ENCODE measurements at regions not wholly inside any gene's neighbourhood (a gene's known extent, or its start where the extent isn't known, plus 50 kb on each side); places are given as distances from the start of the nearest gene placed in this dataset.
A peak's percentile ranks its signal among the peaks of the same experiment; 100 is the strongest.
"Not testable (repeated sequence)": the region's sequence is repeated elsewhere in the genome, so short reads cannot be mapped to it uniquely, and the experiment has no call there.

- DNase-seq, result no peak
Measured at GRCh38 chr10:131534836-131535235, 223.3 kb upstream of the TCERG1L start.

DNA sequence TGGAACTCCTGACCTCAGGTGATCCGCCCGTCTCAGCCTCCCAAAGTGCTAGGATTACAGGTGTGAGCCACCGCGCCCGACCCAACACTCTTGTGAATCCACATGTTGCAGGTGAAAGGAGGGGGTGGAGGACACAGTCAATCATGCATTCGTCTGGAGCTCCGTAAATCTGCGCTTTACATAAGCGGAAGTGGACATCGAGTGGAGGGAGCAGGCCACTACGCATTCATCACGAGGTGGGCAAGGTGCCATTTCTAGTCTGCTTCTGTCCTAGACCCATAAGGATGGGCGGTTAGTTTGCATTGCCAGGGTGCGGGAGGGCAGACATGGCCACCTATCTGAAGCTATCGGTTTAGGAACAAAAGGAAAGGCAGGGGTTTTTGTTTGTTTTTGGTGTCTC is 225.2 kb upstream of the TCERG1L start:
- no peak for DNase-seq

- DNase-seq, result no peak
Measured at GRCh38 chr10:131537281-131537680, 225.8 kb upstream of the TCERG1L start.

GRCh38 chr10:131544495-131544894 is 233.0 kb upstream of the TCERG1L start:
- no peak for DNase-seq

DNA sequence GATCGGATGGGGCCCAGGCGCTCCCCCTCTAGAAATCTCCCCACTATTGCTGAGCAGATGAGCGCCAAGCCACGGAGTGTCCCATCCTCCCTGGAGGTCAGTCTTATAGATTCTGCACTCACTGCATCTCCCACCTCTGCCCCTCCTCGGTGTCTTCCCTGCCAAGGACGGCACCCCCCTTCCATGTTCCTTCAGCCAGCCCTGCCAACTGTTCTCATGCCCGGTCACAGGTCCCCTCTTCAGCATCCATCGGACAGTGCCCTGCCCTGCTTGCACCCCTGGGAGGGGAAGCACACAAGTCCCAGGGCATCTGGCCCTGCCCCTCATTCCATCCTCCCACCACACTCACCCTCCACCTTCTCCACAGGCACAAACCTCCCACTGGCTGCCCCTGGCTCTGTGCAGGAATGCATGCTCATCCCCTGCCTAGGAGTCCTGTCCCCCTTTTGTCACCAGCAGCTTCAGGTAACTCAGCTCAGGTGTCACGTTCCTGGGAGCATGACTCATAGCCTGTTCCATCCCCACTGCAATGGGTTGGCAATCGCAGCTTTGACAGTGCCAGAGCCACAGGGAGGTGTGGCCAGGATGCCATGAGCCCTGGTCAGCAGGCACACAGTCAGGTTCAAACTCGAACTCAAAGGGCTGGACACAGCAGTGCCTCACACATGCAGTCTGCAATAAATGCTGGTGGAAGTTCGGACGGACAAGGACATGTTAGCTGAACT is 234.7 kb upstream of the TCERG1L start:
- DNase-seq, result peak; percentile 28

DNA sequence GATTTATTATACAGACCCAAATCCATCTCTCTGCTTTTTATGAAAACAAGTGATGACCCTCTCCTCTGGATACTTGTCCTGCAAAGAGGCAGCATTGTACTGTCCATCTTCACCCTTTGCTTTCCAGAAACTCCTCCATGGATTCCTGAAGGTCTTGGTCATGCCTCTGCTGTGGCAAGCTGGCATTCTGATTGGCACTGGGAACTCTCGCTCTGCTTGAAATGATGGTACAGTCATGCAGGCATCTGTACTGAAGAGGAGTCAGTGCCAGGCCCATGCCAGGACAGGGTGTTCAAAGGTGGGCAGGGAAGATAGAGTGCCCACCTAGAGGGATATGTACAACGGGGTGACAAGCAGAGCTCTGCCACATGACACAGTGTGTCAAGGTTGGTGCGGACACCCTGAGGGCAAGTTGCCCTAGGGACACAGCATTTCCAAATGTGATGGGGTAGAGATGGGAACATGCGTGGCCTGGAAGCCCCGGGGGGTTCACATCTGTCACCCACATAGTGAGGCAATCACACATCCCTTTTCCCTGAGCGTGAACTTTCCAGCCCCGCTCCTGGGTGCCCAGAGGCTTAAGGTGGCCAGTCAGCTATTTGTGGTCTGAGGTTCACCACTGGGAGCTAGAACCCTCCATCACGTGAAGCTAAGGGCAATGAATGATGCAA is 235.7 kb upstream of the TCERG1L start:
- DNase-seq, result no peak

DNA sequence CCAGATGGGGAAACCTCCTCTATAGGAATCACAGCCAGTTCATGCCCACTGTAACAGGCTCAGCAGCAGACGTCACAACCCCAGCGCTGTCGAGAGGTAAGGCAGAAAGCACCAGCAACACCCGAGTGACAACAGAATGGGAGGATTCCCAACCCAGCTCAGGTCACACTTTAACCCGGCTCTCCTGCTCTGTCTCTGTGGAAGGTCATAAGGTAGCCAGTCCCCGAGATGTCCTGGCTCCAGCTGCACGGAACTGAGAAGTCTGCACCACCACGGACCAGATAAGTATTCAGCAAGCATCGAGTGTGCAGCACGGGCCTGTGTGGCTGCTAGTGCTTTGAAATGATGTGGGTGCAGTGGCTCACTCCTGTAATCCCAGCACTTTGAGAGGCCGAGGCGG is 236.7 kb upstream of the TCERG1L start:
- DNase-seq, result no peak

- no peak for DNase-seq
Measured at GRCh38 chr10:131549116-131549515, 237.6 kb upstream of the TCERG1L start.

DNA sequence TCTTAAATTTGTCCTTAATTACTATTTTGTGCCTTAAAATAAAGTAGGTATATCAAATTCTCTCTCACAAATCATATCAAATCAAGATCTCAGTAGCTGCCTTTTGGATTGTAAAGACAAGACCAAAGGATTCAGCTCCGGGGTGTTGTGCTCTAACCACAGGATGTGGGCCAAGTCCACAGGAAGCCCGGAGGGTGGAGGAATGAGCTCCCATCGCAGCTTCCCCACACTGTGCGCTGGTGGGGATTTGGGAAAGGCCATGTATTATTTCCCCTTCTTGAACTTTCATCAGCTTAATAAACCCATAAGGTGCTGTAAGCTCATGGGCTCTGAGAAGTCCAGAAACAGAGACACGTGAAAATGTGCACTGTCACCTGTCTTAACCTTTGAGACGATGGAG is 241.6 kb upstream of the TCERG1L start:
- no peak for DNase-seq

DNA sequence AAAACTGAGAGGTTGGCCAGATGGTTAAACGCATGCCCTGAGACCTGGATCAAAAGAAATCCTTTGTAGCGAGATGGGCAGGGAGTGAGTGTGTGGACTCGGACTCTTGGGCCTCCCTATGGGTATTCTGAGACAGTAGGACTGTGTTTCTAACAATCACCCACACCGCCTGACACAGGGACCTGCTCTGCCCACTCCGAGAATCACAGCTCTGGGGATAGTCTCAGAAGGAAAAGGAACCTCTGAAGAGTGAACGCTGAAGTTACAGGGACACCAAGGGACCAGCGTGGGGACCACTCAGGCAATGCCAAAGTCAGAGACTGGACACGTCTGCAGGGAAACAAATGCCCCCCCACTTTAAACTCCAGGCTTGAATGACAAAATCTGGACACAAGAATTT is 242.1 kb upstream of the TCERG1L start:
- DNase-seq, result no peak

- no peak for DNase-seq
Measured at GRCh38 chr10:131554821-131555220, 243.3 kb upstream of the TCERG1L start.

DNA sequence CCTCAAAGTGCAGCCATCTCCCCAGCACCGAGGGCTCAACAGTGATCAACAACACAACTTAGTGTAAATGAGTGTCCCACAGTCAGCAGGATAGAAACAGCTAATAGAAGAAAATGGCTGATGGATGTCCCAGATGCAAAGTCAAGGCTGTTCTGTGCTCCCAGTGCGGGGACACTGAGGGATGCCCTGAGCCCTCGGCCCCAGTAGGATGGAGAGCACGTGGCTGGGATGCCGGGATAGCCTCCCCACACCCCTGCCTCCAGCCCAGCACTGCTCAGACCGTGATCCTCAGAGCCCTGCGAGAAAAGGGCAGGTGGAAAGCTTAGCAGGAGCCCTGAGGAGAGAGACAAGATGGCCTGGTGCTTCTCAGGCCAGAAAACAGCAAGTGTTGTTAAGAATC is 243.9 kb upstream of the TCERG1L start:
- DNase-seq, result no peak

DNA sequence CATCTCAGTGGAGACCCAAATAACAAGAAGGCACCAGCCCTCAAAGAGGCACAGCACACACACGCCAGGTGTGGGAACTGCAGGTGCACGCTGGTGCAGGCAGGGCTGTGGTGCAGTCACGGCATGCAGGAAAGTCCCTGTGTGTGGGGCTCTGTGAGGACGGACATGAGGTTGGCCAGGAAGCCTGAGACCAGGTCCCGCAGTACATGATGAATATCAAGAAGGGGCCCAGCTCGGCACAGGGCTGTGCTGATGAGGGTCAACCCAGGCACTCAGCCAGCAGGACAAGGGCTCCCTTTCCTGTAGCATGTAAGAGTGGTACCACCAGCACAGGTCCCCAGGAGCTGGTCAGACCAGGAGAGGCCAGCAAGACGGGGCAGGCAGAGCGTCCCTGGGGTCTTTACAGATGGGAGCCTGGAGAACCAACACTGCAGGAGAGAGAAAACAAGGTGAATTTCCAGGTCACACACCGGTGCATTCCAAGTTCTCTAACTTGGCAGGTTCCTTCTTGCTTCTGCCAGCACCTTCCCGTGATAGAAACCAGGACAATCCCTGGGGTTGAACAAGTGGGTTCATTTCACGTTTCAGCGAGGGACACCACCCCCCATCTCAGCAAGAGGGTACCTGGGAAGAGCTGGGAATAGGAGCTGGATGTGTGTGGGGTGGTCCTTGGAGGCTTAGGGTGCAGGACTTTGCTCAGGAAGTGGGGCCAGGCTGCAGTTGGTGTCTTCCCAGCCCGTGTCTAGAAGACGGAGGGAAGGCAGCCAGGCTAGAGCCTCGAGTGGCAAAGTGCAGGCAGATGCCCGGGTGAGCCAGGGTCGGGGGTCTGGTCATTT is 244.8 kb upstream of the TCERG1L start:
- no peak for DNase-seq

- DNase-seq, result no peak
Measured at GRCh38 chr10:131556897-131557495, 245.5 kb upstream of the TCERG1L start.

DNA sequence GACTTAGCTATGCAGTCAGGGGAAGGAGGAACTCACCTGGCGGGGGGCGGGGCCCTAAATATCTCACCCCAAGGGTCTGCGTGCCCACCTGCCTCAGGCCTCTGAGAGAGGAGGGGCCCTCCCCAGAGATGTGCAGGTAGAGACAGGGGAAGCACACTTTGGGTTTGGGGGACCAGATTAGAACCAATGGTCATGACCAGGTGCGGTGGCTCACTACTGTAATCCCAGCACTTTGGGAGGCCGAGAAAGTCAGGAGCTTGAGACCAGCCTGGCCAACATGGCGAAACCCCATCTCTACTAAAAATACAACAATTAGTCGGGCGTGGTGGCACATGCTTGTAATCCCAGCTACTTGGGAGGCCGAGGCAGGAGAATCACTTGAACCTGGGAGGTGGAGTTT is 246.4 kb upstream of the TCERG1L start:
- not testable (repeated sequence) for DNase-seq

DNA sequence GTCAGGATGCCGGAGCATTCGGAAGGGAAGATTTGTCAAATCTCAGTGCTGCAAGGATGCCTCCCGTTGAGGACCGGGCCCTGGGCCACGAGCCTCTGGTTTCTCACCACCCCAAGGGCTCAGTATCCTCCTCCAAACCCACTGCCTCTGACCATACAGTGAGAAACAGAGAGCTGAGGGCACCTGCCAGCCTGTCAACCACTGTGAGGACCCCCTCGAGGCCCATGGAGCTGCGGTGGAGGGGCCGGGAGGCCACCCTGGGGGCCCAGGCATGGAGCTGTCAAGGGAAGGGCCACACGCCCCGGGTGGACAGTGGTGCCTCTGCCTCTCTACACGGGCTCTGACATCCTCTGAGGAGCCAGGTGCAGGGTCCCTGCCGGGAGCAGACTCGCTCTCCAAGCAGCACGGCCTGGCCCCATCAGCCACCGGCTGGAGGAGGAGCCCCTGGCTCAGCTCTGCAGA is 248.0 kb upstream of the TCERG1L start:
- no peak for DNase-seq

DNA sequence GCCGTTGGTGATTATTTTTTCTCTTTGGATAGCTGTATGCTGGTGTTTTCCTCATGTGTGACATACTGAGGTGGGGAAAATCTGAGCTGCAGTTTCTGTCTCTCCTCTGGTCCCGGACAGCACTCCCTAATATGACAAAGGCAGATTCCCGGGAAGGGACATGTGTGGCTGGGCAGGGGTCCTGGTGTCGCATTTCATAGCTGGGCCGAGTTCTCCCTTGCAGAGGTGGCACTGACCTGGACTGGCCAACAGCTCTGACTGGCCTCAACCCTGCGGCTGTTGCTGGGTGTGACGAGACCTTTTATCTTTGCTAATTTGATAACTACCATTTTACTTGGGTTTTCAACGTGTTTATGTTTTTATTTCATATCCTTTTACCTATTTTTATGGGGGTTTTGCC is 248.6 kb upstream of the TCERG1L start:
- DNase-seq, result no peak

GRCh38 chr10:131560706-131561355 is 249.3 kb upstream of the TCERG1L start:
- no peak for DNase-seq

GRCh38 chr10:131561897-131562296 is 250.4 kb upstream of the TCERG1L start:
- DNase-seq, result peak; percentile 89

DNA sequence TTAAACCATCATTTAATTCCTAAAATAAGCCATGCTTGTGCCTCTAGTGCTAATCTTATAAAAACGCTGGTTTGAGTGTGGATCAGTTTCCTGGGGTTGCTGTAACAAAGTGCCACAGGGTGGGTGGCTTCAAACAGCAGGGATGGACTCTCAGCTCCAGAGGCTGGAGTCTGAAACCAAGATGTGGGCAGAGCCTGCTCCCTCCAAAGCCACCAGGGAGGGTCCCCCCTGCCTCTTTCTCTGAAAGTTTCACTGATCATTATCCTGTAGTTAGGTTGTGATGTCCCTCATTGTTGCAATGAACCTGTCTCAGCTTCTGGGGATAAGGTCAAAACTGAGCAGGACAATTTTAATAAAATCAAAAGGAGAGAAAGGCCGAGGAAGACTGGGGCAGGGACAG is 251.9 kb upstream of the TCERG1L start:
- no peak for DNase-seq

DNA sequence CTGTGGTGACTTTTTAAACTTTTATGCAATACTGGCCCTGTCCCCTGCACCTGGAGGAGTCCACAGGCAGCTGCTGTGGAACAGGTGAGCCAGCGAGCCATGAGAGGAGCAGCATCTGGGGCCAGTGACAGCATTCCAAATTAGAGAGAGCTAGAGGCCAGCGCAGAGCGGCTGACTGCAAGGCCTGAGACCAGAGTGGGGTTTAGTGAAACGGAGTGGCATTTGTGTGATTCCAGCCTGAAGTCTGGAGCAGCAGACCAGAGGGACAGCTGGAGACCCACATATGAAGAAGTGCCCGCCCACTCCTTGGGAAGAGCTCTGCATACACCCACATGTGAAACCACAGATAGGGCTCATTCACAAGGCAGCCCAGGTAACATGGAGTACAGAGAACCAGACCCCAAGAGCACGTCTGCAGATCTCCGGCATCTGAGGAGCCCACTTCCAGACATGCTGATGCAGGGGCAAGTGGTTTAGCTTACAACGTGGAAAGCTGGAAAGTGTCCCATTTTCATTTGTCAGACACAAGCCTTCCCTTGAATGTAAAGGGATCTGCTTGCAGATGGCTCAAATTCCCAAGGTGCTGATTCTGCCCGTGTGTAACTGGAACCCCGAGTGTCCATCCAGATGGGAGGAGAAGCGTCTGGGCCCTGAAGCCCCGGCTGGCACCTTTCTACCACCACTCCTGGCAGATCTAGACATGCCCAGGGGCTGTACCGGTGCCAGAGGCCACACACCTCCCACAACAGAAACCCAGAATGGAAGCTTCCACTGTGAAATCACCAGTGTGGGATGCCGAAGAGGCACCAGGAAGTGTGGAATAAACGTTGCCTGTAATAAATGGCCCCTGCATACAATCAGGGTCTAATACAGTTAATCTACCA is 256.0 kb upstream of the TCERG1L start:
- DNase-seq, result peak; percentile 40

DNA sequence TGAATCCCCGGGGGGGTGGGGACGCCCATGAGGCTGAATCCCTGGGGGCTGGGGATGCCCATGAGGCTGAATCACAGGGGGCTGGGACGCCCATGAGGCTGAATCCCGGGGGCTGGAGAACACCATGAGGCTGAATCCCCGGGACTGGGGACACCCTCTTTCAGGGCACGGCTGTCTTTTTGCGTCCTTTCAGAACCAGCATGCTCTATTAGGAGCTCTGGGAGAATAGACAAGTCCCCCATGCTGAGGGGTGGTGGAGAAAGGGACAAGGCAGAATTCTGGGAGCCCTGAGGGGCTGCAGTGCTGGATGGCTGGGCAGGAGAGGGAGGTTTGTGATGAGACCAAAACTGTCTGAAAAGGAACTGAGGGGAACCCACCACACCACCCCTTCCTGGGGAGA is 257.3 kb upstream of the TCERG1L start:
- DNase-seq, result no peak

Data from DMS153 (cell line).